Lung (tissue), 11 donors: ENCODE measurements at regions not wholly inside any gene's neighbourhood (a gene's known extent, or its start where the extent isn't known, plus 50 kb on each side); places are given as distances from the start of the nearest gene placed in this dataset.

Experiments used
- ATAC-seq: fragments of 200-7000 bp; cut with Tn5 transposase; one replicate; pipeline ENCODE4 v1.9.1; 2020; ENCODE audit warnings: moderate number of reproducible peaks; ENCODE audit not compliant: insufficient read depth, low FRiP score
- DNase-seq, 3 donors: peaks; one replicate each; pipeline ENCODE4 v3.0.0-alpha.2; 2013 to 2017
- H3K27ac ChIP-seq, 2 donors: one replicate each; pipeline ENCODE4 v1.5.1; 2013; ENCODE audit warnings: mild to moderate bottlenecking in 2 of 2, moderate library complexity in 2 of 2, control low read depth in 1 of 2, inconsistent platforms in 1 of 2, low read depth in 1 of 2, low read length in 1 of 2
- H3K27me3 ChIP-seq, 3 donors: one replicate each; pipeline ENCODE4 v1.5.1; 2013; ENCODE audit warnings: low read length in 2 of 3; ENCODE audit not compliant: control insufficient read depth in 3 of 3, insufficient read depth in 3 of 3
- H3K36me3 ChIP-seq, 4 donors: one replicate each; pipeline ENCODE4 v1.5.1; 2013; ENCODE audit warnings: low read length in 4 of 4, mild to moderate bottlenecking in 1 of 4, moderate library complexity in 1 of 4; ENCODE audit not compliant: control insufficient read depth in 4 of 4, insufficient read depth in 4 of 4
- H3K4me1 ChIP-seq, 5 donors: one replicate each; pipeline ENCODE4 v1.5.1; 2013; ENCODE audit warnings: low read length in 5 of 5, mild to moderate bottlenecking in 2 of 5, moderate library complexity in 1 of 5; ENCODE audit not compliant: control insufficient read depth in 5 of 5, insufficient read depth in 5 of 5
- H3K4me3 ChIP-seq: one replicate; pipeline ENCODE4 v1.5.1; 2013; ENCODE audit warnings: mild to moderate bottlenecking, control low read depth, moderate library complexity
- H3K9ac ChIP-seq, 2 donors: one replicate each; pipeline ENCODE4 v1.5.1; 2013; ENCODE audit warnings: low read length in 2 of 2, control low read depth in 1 of 2; ENCODE audit not compliant: insufficient read depth in 1 of 2
- H3K9me3 ChIP-seq, 4 donors: one replicate each; pipeline ENCODE4 v1.5.1; 2013; ENCODE audit warnings: low read length in 3 of 4, mild to moderate bottlenecking in 1 of 4, moderate library complexity in 1 of 4; ENCODE audit not compliant: control insufficient read depth in 4 of 4, insufficient read depth in 3 of 4
- CTCF ChIP-seq: IDR thresholded peaks from 2 replicates; pipeline ENCODE4 v1.5.1; 2012; ENCODE audit warnings: mild to moderate bottlenecking; ENCODE audit errors: control extremely low read depth, extremely low read depth
- WGBS, 2 donors: extraction: QIAGEN DNeasy Blood & Tissue Kit; methylation state at CpG; one replicate each; pipeline ENCODE4 v1.1.7; 2013; 5-methylcytosine and 5-hydroxymethylcytosine counted together
- donor health status: control.
- donor health status: control.
- donor health status: Bipolar disorder and iron deficiency.
- donor health status: healthy.
- donor health status: DM: yes; HTN: yes; CAD: no.

GRCh38 chr1:24995661-24996060 lies 65.6 kb upstream of the RUNX3 start:
- DNase-seq (no peak), ATAC-seq (no peak)
- Histone ChIP-seq H3K27me3 (no peaks in the 10 kb centered on the region), H3K27ac (no peak overlapping the region), H3K4me1 (peaks cover 0 to 2% (median 0%) of the 10 kb centered on the region in 5 donors), H3K9ac (no peak overlapping the region), H3K4me3 (no peak overlapping the region), H3K36me3 (no peaks in the 10 kb centered on the region), H3K9me3 (peaks cover 0 to 5% (median 2%) of the 10 kb centered on the region in 4 donors)
- no peak for TF ChIP-seq CTCF
- WGBS, 2 donors: 77 to 81% methylated on average over 3 of the region's 3 CpGs

- DNase-seq (no peak), ATAC-seq (no peak)
- peaks cover 0 to 2% (median 0%) of the 10 kb centered on the region in 5 donors for H3K4me1 ChIP-seq
- H3K9me3 ChIP-seq: peaks cover 0 to 5% (median 2%) of the 10 kb centered on the region in 4 donors
- no peak for TF ChIP-seq CTCF
- no peaks in the 10 kb centered on the region for H3K27me3 ChIP-seq
- no peak overlapping the region for H3K27ac ChIP-seq
- no peak overlapping the region for H3K4me3 ChIP-seq
- no peak overlapping the region for H3K9ac ChIP-seq
- no peaks in the 10 kb centered on the region for H3K36me3 ChIP-seq
- 83 to 87% methylated on average over 6 of the region's 6 CpGs for WGBS, 2 donors
These were observed 65.1 kb upstream of the RUNX3 start for GRCh38 chr1:24995140-24995539.

GRCh38 chr1:24993871-24994580 lies 64.0 kb upstream of the RUNX3 start:
- Histone ChIP-seq H3K9ac (no peak overlapping the region), H3K9me3 (peaks cover 0 to 5% (median 2%) of the 10 kb centered on the region in 4 donors), H3K4me3 (no peak overlapping the region), H3K27me3 (no peaks in the 10 kb centered on the region), H3K4me1 (peaks cover 0 to 2% (median 0%) of the 10 kb centered on the region in 5 donors), H3K36me3 (no peaks in the 10 kb centered on the region), H3K27ac (no peak overlapping the region)
- TF ChIP-seq CTCF: no peak
- DNase-seq (no peak), ATAC-seq (no peak)
- 91 to 95% methylated on average over 16 of the region's 16 CpGs for WGBS, 2 donors
